ENCODE measurements at regions not wholly inside any gene's neighbourhood (a gene's known extent, or its start where the extent isn't known, plus 50 kb on each side); places are given as distances from the start of the nearest gene placed in this dataset.

GRCh38 chr2:176668912-176669311, 399.7 kb downstream of the MTX2 start:
- no peaks in the 10 kb centered on the region for H3K9me3 ChIP-seq (ENCODE audit: control insufficient read depth, insufficient read depth, low read length)
- H3K4me1 ChIP-seq (ENCODE audit: control insufficient read depth, insufficient read depth, low read length), result no peaks in the 10 kb centered on the region
- H3K36me3 ChIP-seq (ENCODE audit: control insufficient read depth, insufficient read depth, low read length), result no peaks in the 10 kb centered on the region
- DNase-seq (ENCODE audit: low read depth in 4 of 6, low spot score in 6 of 6), result no peak
- H3K27me3 ChIP-seq (ENCODE audit: control insufficient read depth, insufficient read depth, low read length), result no peaks in the 10 kb centered on the region
- no peak overlapping the region for H3K4me3 ChIP-seq (ENCODE audit: low read depth, low read length)
- H3K27ac ChIP-seq (ENCODE audit: low read depth, low read length), result no peak overlapping the region

DNA sequence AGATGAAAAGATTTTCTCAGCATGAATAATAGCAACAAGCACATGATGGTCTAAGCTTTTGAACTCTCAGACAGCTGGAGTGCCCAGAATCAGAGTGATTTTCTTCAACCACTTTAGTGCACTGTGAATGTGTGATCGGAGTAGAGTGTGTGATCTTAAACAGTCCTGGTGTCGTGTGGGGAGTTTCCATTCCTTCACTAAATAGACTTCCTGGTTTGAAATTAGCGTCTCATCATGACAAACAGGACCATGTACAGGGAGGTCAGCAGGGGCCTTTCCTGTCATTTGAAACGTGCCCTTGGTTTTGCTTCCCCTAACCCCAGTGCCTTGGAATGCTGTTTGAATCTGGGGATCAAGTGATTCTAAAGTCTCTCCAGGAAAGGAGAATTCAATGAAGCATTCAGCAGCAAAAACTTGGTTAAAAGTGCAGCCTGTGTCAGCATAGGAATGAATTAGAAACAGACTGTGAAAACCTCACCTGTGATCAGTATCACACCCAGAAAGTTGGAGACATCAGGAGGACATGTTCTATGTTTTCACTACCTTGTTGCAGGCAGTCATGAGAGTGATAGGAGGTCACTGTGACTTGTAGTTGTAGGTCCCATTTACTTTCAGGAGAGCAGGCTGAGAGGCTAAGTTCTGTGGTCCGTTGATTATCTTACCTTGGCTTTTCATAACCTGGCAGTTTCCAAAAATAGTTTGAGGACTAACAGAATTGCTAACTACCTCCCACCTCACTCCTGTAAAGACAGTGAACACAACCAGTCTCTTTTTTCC, 400.3 kb downstream of the MTX2 start:
- H3K27ac ChIP-seq (ENCODE audit: low read depth, low read length), result no peak overlapping the region
- no peaks in the 10 kb centered on the region for H3K27me3 ChIP-seq (ENCODE audit: control insufficient read depth, insufficient read depth, low read length)
- no peak for DNase-seq (ENCODE audit: low read depth in 4 of 6, low spot score in 6 of 6)
- no peak overlapping the region for H3K4me3 ChIP-seq (ENCODE audit: low read depth, low read length)
- H3K36me3 ChIP-seq (ENCODE audit: control insufficient read depth, insufficient read depth, low read length), result no peaks in the 10 kb centered on the region
- H3K4me1 ChIP-seq (ENCODE audit: control insufficient read depth, insufficient read depth, low read length), result no peaks in the 10 kb centered on the region
- WGBS (ENCODE audit: insufficient coverage), result no CpG with 5 or more reads among the region's 5 CpGs
- no peaks in the 10 kb centered on the region for H3K9me3 ChIP-seq (ENCODE audit: control insufficient read depth, insufficient read depth, low read length)

- Histone ChIP-seq H3K27ac (ENCODE audit: low read depth, low read length) (no peak overlapping the region), H3K36me3 (ENCODE audit: control insufficient read depth, insufficient read depth, low read length) (no peaks in the 10 kb centered on the region), H3K4me1 (ENCODE audit: control insufficient read depth, insufficient read depth, low read length) (no peaks in the 10 kb centered on the region), H3K27me3 (ENCODE audit: control insufficient read depth, insufficient read depth, low read length) (no peaks in the 10 kb centered on the region), H3K9me3 (ENCODE audit: control insufficient read depth, insufficient read depth, low read length) (no peaks in the 10 kb centered on the region), H3K4me3 (ENCODE audit: low read depth, low read length) (no peak overlapping the region)
- DNase-seq (ENCODE audit: low read depth in 4 of 6, low spot score in 6 of 6), result no peak
- 100% methylated on average over 1 of the region's 6 CpGs for WGBS (ENCODE audit: insufficient coverage)
Observed at GRCh38 chr2:176675271-176675949, 406.2 kb downstream of the MTX2 start.

- no peak overlapping the region for H3K4me3 ChIP-seq (ENCODE audit: low read depth, low read length)
- H3K27me3 ChIP-seq (ENCODE audit: control insufficient read depth, insufficient read depth, low read length), result no peaks in the 10 kb centered on the region
- H3K36me3 ChIP-seq (ENCODE audit: control insufficient read depth, insufficient read depth, low read length), result no peaks in the 10 kb centered on the region
- H3K27ac ChIP-seq (ENCODE audit: low read depth, low read length), result no peak overlapping the region
- no CpG with 5 or more reads among the region's 2 CpGs for WGBS (ENCODE audit: insufficient coverage)
- H3K4me1 ChIP-seq (ENCODE audit: control insufficient read depth, insufficient read depth, low read length), result no peaks in the 10 kb centered on the region
- peak in 1 of 6 donors; percentile 26 for DNase-seq (ENCODE audit: low read depth in 4 of 6, low spot score in 6 of 6)
- no peaks in the 10 kb centered on the region for H3K9me3 ChIP-seq (ENCODE audit: control insufficient read depth, insufficient read depth, low read length)
Observed at GRCh38 chr2:176677746-176678265, 408.6 kb downstream of the MTX2 start.

DNA sequence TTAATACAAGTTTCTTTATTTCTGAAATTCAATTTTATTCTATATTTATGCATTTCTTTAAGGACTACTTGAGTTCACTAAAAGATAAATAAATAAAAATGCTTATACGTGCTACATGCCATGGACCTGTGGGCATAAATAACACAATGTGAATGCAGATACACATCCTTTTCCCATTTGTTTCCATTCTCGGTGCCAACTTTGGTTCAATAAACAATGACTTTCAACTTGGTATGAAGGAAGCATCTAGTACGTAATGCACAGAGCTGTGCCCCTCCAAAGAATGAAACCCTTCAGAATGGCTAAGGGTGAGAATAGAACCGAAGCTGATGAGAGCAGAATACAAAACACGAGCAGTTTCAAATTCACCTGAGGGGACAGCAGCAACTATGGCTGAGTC, 409.3 kb downstream of the MTX2 start:
- Histone ChIP-seq H3K27ac (ENCODE audit: low read depth, low read length) (no peak overlapping the region), H3K4me1 (ENCODE audit: control insufficient read depth, insufficient read depth, low read length) (no peaks in the 10 kb centered on the region), H3K27me3 (ENCODE audit: control insufficient read depth, insufficient read depth, low read length) (no peaks in the 10 kb centered on the region), H3K4me3 (ENCODE audit: low read depth, low read length) (no peak overlapping the region), H3K9me3 (ENCODE audit: control insufficient read depth, insufficient read depth, low read length) (no peaks in the 10 kb centered on the region), H3K36me3 (ENCODE audit: control insufficient read depth, insufficient read depth, low read length) (no peaks in the 10 kb centered on the region)
- 36% methylated on average over 4 of the region's 5 CpGs for WGBS (ENCODE audit: insufficient coverage)
- peak in 1 of 6 donors; percentile 42 for DNase-seq (ENCODE audit: low read depth in 4 of 6, low spot score in 6 of 6)

GRCh38 chr2:176679061-176679669, 409.9 kb downstream of the MTX2 start:
- DNase-seq (ENCODE audit: low read depth in 4 of 6, low spot score in 6 of 6), result peak in 1 of 6 donors; percentile 53
- WGBS (ENCODE audit: insufficient coverage), result no CpG with 5 or more reads among the region's 2 CpGs
- Histone ChIP-seq H3K4me3 (ENCODE audit: low read depth, low read length) (no peak overlapping the region), H3K27me3 (ENCODE audit: control insufficient read depth, insufficient read depth, low read length) (no peaks in the 10 kb centered on the region), H3K36me3 (ENCODE audit: control insufficient read depth, insufficient read depth, low read length) (no peaks in the 10 kb centered on the region), H3K9me3 (ENCODE audit: control insufficient read depth, insufficient read depth, low read length) (no peaks in the 10 kb centered on the region), H3K27ac (ENCODE audit: low read depth, low read length) (no peak overlapping the region), H3K4me1 (ENCODE audit: control insufficient read depth, insufficient read depth, low read length) (no peaks in the 10 kb centered on the region)

DNA sequence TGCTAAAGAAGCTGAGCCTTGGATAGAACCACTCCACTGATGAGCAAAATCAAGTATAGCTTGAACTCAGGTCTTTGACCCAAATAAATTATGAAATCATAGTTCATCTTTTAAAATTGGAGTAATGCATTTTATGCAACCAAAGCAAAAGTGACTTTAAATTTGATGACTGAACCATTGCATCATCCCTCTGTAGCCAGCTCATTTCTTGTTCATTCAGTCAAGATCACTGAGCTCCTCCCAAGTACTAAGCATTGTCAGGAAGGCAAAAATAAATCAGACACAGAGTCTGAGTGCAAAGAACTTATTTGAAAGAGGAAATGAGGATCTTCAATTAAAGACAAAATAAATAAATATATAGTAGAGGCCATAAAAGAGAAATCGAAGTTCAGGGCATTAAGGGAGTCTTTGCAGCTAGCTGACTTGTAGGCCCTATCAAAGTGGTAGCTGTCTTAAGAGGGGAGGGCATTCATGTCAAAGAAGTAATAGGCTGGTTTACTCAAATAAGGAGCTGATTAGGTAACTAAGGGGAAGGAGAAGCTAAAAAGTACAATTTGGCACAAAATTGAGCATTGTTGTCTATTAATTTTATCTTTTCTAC, 411.8 kb downstream of the MTX2 start:
- WGBS (ENCODE audit: insufficient coverage), result 100% methylated on average over 1 of the region's 1 CpG
- peaks cover 4% of the 10 kb centered on the region for H3K27me3 ChIP-seq (ENCODE audit: control insufficient read depth, insufficient read depth, low read length)
- H3K36me3 ChIP-seq (ENCODE audit: control insufficient read depth, insufficient read depth, low read length), result no peaks in the 10 kb centered on the region
- no peaks in the 10 kb centered on the region for H3K4me1 ChIP-seq (ENCODE audit: control insufficient read depth, insufficient read depth, low read length)
- DNase-seq (ENCODE audit: low read depth in 4 of 6, low spot score in 6 of 6), result no peak
- no peak overlapping the region for H3K4me3 ChIP-seq (ENCODE audit: low read depth, low read length)
- H3K27ac ChIP-seq (ENCODE audit: low read depth, low read length), result no peak overlapping the region
- H3K9me3 ChIP-seq (ENCODE audit: control insufficient read depth, insufficient read depth, low read length), result no peaks in the 10 kb centered on the region

DNA sequence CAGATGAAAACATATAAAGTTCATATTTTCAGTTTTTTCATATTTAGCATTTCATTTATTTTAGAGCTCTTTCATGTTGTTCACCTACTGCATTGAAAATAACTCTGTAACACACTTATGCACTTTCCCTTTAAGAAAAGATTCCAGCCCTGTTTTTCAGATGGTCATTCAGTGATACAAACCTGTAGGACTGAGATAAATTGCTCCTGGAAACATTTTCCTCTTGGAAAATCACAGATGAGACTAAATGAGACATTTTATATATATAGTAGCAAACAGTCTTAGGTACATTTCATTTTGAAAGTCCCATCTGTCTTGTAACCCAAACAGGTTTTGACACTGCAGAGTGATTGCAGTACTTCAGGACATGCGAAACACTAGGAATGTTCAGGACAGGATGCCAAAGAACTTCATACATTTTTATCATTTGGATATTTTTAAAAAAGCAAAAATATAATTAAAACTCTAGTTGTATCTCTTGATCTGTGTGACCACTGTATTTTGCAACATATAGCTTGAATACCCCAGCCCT, 412.4 kb downstream of the MTX2 start:
- Histone ChIP-seq H3K27ac (ENCODE audit: low read depth, low read length) (no peak overlapping the region), H3K9me3 (ENCODE audit: control insufficient read depth, insufficient read depth, low read length) (no peaks in the 10 kb centered on the region), H3K4me1 (ENCODE audit: control insufficient read depth, insufficient read depth, low read length) (no peaks in the 10 kb centered on the region), H3K27me3 (ENCODE audit: control insufficient read depth, insufficient read depth, low read length) (peaks cover 4% of the 10 kb centered on the region), H3K36me3 (ENCODE audit: control insufficient read depth, insufficient read depth, low read length) (no peaks in the 10 kb centered on the region), H3K4me3 (ENCODE audit: low read depth, low read length) (no peak overlapping the region)
- DNase-seq (ENCODE audit: low read depth in 4 of 6, low spot score in 6 of 6), result no peak
- WGBS (ENCODE audit: insufficient coverage), result no CpG with 5 or more reads among the region's 1 CpG

DNA sequence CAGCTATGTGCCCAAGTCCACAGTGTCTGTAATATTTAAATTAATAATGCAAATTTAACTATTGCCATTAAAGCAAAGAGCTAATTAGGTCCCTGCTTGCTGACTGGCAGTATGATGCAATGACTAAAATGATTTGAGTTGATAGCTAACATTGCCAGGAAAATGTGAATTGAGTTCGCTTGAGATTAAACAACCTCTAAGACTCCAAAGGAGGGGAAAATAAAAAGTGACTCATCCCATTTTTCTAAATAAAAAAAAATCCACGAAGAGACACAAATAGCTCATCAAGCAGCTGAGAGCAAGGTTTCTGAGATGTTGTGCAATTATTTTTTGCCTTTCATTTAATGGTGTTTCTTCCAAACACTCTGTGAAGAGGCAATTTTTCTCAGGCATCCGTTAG, 413.0 kb downstream of the MTX2 start:
- Histone ChIP-seq H3K9me3 (ENCODE audit: control insufficient read depth, insufficient read depth, low read length) (no peaks in the 10 kb centered on the region), H3K27me3 (ENCODE audit: control insufficient read depth, insufficient read depth, low read length) (peaks cover 4% of the 10 kb centered on the region), H3K4me3 (ENCODE audit: low read depth, low read length) (no peak overlapping the region), H3K4me1 (ENCODE audit: control insufficient read depth, insufficient read depth, low read length) (no peaks in the 10 kb centered on the region), H3K36me3 (ENCODE audit: control insufficient read depth, insufficient read depth, low read length) (no peaks in the 10 kb centered on the region), H3K27ac (ENCODE audit: low read depth, low read length) (no peak overlapping the region)
- no CpG with 5 or more reads among the region's 3 CpGs for WGBS (ENCODE audit: insufficient coverage)
- DNase-seq (ENCODE audit: low read depth in 4 of 6, low spot score in 6 of 6), result no peak
